ENCODE measurements at regions not wholly inside any gene's neighbourhood (a gene's known extent, or its start where the extent isn't known, plus 50 kb on each side); places are given as distances from the start of the nearest gene placed in this dataset.
"Not testable (repeated sequence)": the region's sequence is repeated elsewhere in the genome, so short reads cannot be mapped to it uniquely, and the experiment has no call there.

DNA sequence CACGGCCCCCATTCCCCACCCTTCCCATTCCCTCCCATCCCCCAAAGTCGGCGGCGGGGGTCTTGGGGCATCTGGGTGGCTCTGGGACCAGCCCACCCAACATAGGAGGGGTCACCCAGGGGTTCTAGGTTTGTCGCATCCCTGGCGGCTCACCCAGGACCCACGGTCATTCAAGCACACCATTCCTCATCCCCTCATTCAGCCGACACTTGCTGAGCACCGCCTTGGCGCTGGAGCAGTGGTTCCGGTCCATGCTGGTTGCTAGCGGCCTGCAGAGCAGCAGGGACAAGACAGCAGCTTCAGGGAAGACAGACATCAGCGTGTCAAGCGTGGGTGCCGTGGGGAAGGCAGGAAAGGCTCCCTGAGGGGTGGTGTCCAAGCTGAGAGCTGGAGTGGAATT, 50.5 kb upstream of the OTOS start:
- ATAC-seq = no peak
- H3K4me3 Mint-ChIP-seq = no peak overlapping the region
- no peak overlapping the region for H3K27ac Mint-ChIP-seq
- H3K36me3 Mint-ChIP-seq = no peaks in the 10 kb centered on the region
- peaks cover 26% of the 10 kb centered on the region for H3K27me3 Mint-ChIP-seq
- peaks cover 15% of the 10 kb centered on the region for H3K9me3 Mint-ChIP-seq
- no peaks in the 10 kb centered on the region for H3K4me1 Mint-ChIP-seq

DNA sequence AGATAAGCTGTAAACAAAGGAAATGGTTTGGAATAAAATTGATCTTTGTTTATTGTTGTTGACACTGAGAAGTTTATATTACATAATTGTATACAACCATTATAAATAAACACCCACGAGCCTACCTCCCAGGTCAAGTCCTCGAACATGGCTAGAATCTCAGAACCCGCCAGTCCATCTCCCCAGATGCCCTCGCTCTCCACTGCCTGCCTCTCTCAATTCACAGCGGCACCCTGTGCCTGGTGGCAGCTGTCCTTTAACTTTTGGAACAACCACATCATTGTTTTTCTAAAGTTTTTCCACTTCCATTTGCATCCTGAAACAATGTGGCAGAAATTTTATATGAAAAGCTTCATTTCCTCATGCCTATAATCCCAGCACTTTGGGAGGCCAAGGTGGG, 52.2 kb upstream of the OTOS start:
- Mint-ChIP-seq H3K27ac (no peak overlapping the region), H3K4me3 (no peak overlapping the region), H3K27me3 (peaks cover 26% of the 10 kb centered on the region), H3K36me3 (no peaks in the 10 kb centered on the region), H3K4me1 (no peaks in the 10 kb centered on the region), H3K9me3 (peaks cover 13% of the 10 kb centered on the region)
- no peak for ATAC-seq

DNA sequence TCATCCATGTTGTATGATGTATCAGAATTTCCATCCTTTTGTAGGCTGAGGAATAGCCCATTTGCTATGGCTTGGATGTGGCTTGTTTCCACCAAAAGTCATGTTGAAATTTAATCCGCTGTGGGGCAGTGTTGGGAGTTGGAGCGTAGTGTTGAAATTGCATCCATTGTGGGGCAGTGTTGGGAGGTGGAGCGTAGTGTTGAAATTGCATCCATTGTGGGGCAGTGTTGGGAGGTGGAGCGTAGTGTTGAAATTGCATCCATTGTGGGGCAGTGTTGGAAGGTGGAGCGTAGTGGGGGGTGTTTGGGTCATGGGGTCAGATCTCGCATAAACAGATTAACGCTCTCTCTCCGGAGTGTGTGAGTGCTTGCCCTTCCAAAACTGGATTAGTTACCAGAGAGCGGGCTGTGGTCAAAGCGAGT, 53.9 kb upstream of the OTOS start:
- peaks cover 26% of the 10 kb centered on the region for H3K27me3 Mint-ChIP-seq
- not testable (repeated sequence) for H3K4me1 Mint-ChIP-seq, H3K4me3 Mint-ChIP-seq, H3K27ac Mint-ChIP-seq, ATAC-seq, H3K36me3 Mint-ChIP-seq, H3K9me3 Mint-ChIP-seq

- H3K4me3 Mint-ChIP-seq = no peak overlapping the region
- peaks cover 26% of the 10 kb centered on the region for H3K27me3 Mint-ChIP-seq
- no peaks in the 10 kb centered on the region for H3K9me3 Mint-ChIP-seq
- H3K36me3 Mint-ChIP-seq = no peaks in the 10 kb centered on the region
- H3K4me1 Mint-ChIP-seq = no peaks in the 10 kb centered on the region
- ATAC-seq = no peak
- H3K27ac Mint-ChIP-seq = no peak overlapping the region
These were observed 54.9 kb upstream of the OTOS start for GRCh38 chr2:240195316-240195861.

- no peak for ATAC-seq
- H3K27ac Mint-ChIP-seq = no peak overlapping the region
- no peaks in the 10 kb centered on the region for H3K9me3 Mint-ChIP-seq
- H3K4me3 Mint-ChIP-seq = no peak overlapping the region
- H3K4me1 Mint-ChIP-seq = no peaks in the 10 kb centered on the region
- no peaks in the 10 kb centered on the region for H3K36me3 Mint-ChIP-seq
- H3K27me3 Mint-ChIP-seq = peaks cover 33% of the 10 kb centered on the region
These were observed 56.4 kb upstream of the OTOS start for GRCh38 chr2:240196716-240197461.

- Mint-ChIP-seq H3K9me3 (no peaks in the 10 kb centered on the region), H3K4me1 (no peaks in the 10 kb centered on the region), H3K27me3 (peaks cover 28% of the 10 kb centered on the region), H3K27ac (no peak overlapping the region), H3K4me3 (no peak overlapping the region), H3K36me3 (no peaks in the 10 kb centered on the region)
- ATAC-seq = no peak
These were observed 57.1 kb upstream of the OTOS start for GRCh38 chr2:240197462-240198139.

- no peak overlapping the region for H3K4me3 Mint-ChIP-seq
- H3K4me1 Mint-ChIP-seq = no peaks in the 10 kb centered on the region
- H3K36me3 Mint-ChIP-seq = no peaks in the 10 kb centered on the region
- no peak for ATAC-seq
- peaks cover 29% of the 10 kb centered on the region for H3K27me3 Mint-ChIP-seq
- H3K9me3 Mint-ChIP-seq = no peaks in the 10 kb centered on the region
- no peak overlapping the region for H3K27ac Mint-ChIP-seq
These were observed 57.8 kb upstream of the OTOS start for GRCh38 chr2:240198226-240198625.

- Mint-ChIP-seq H3K4me3 (no peak overlapping the region), H3K9me3 (no peaks in the 10 kb centered on the region), H3K36me3 (no peaks in the 10 kb centered on the region), H3K27me3 (peaks cover 34% of the 10 kb centered on the region), H3K4me1 (no peaks in the 10 kb centered on the region), H3K27ac (no peak overlapping the region)
- ATAC-seq = no peak
These were observed 58.8 kb upstream of the OTOS start for GRCh38 chr2:240199133-240199870.

- no peak for ATAC-seq
- H3K27me3 Mint-ChIP-seq = peaks cover 37% of the 10 kb centered on the region
- H3K36me3 Mint-ChIP-seq = no peaks in the 10 kb centered on the region
- H3K27ac Mint-ChIP-seq = no peak overlapping the region
- no peaks in the 10 kb centered on the region for H3K9me3 Mint-ChIP-seq
- no peak overlapping the region for H3K4me3 Mint-ChIP-seq
- no peaks in the 10 kb centered on the region for H3K4me1 Mint-ChIP-seq
These were observed 60.0 kb upstream of the OTOS start for GRCh38 chr2:240200230-240201051.

DNA sequence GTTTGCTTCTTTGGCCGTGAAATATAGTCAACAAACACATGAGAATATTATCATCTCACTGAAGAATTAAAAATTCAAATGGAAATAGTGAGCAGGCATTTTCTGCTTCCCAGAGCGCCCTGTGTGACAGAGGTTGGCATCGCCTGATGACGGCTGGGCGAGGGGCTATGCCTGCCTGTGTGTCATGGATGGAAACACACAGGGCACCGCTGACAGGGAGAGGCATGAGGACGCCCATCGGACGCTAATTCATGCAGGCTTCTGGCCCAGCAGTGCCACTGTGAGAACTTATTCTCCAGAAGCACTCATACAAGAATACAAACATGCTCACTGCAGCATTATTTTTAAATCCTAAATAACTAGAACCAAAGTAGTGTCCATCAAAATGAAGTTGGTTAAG, 61.4 kb upstream of the OTOS start:
- Mint-ChIP-seq H3K4me3 (no peak overlapping the region), H3K9me3 (no peaks in the 10 kb centered on the region), H3K27ac (no peak overlapping the region), H3K36me3 (no peaks in the 10 kb centered on the region), H3K4me1 (no peaks in the 10 kb centered on the region), H3K27me3 (peaks cover 37% of the 10 kb centered on the region)
- no peak for ATAC-seq

GRCh38 chr2:240202586-240202985, 62.1 kb upstream of the OTOS start:
- no peak overlapping the region for H3K27ac Mint-ChIP-seq
- H3K4me1 Mint-ChIP-seq = no peaks in the 10 kb centered on the region
- ATAC-seq = no peak
- H3K4me3 Mint-ChIP-seq = no peak overlapping the region
- no peaks in the 10 kb centered on the region for H3K36me3 Mint-ChIP-seq
- no peaks in the 10 kb centered on the region for H3K9me3 Mint-ChIP-seq
- peaks cover 37% of the 10 kb centered on the region for H3K27me3 Mint-ChIP-seq

DNA sequence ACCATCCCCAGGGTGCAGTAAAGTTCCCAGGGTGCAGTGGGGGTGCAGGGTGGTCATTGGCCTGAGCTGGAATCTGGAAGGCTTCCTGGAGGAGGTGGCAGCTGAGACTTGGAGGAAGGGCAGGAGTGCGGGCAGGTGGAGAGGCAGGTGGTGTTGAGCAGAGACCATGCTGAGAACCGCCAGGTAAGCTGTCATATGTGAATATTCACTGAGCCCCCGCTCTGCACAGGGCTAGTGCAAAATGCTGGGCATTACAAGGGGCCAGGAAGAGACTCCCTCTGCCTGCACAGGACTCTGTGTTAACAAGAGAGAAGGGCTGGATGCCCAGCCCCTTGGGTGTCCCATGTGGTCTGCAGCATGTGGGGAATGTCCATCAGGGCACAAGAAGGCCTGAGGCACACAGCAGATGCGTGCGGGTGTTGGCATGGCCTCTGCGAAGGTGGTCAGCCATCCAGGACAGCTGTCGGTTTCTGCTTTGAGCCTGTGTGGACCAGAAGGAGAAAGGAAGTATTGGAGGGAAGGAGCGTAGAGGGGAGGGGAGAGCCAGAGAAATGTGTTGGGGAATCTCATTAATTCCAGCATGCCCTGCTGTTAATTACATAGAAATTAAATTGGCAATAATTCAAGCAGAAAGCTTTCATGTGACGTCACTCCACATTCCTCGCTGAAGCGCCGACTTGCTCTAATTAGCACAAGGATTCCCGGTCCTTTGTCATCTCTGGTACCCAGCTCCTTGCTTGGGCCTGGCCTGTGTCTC, 62.8 kb upstream of the OTOS start:
- Mint-ChIP-seq H3K36me3 (no peaks in the 10 kb centered on the region), H3K9me3 (no peaks in the 10 kb centered on the region), H3K4me3 (no peak overlapping the region), H3K27me3 (peaks cover 37% of the 10 kb centered on the region), H3K4me1 (no peaks in the 10 kb centered on the region), H3K27ac (no peak overlapping the region)
- ATAC-seq = no peak

DNA sequence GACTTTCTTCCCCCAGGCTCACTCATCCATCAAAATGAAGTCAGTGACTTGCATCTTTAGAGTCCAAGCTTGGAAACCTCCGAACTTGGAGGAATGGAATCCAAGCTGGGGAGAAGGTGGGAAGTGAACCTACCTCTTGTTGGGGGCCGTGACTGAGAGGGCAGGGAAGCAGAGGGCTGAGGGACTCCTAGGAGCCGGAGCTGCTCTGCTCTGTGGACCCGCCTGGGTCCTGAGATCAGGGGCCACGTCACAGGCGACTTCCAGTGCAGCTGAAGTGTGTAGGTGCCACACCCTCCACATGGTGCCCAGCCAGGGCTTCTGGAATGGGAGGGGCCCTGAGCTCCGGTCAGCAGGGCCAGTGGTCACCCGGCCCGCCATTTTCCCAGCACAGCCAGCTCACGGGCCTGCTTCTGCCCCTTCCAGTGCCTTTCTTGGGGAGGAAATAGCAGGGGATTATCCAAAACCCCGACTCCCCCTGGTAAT, 63.4 kb upstream of the OTOS start:
- H3K4me1 Mint-ChIP-seq = no peaks in the 10 kb centered on the region
- H3K27me3 Mint-ChIP-seq = peaks cover 37% of the 10 kb centered on the region
- no peak overlapping the region for H3K4me3 Mint-ChIP-seq
- no peak for ATAC-seq
- H3K9me3 Mint-ChIP-seq = no peaks in the 10 kb centered on the region
- H3K27ac Mint-ChIP-seq = no peak overlapping the region
- H3K36me3 Mint-ChIP-seq = no peaks in the 10 kb centered on the region

Data from stimulated activated memory B cell treated with anti-CD40 and anti-IgM and Interleukin-4, amounts not matched to agents 10 μg/mL and 1 μg/mL and 100 μg/mL, for 72 hours (primary cell).